Omental fat pad (tissue), 3 donors: ENCODE measurements at regions not wholly inside any gene's neighbourhood (a gene's known extent, or its start where the extent isn't known, plus 50 kb on each side); places are given as distances from the start of the nearest gene placed in this dataset.

Experiments
- ATAC-seq: fragments of 150-250 bp; one replicate; pipeline ENCODE4 v1.9.1; 2016; ENCODE audit warnings: mild to moderate bottlenecking, moderate library complexity; ENCODE audit not compliant: low FRiP score
- DNase-seq: peaks from one replicate; pipeline ENCODE4 v3.0.0-alpha.2; 2019; ENCODE audit warnings: low spot score
- TF ChIP-seq, protein P1 (sequence below), 3 donors: fragments of 450-650 bp; IDR thresholded peaks; one replicate each; pipeline ENCODE4 v1.5.1; 2016 to 2017; ENCODE audit warnings: antibody characterized with exemption in 3 of 3, mild to moderate bottlenecking in 3 of 3, moderate library complexity in 2 of 3

DNA sequence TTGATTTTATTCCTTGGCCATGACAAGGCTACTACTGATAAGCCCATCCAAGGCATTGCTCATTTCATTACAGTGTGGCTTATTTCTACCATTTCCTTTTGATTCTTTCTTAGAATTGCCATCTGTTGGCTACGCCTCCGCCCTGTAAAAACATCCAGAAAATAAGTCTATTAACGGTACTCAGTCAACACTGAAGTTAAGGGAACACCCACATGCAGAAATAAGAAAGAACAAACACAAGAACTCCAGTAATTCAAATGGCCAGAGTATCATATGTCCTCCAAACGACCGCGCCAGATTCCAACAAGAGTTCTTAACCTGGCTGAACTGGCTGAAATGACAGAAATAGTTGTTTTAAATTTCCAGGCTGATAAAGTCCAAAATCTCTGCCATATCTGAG is 90.3 kb downstream of the CXXC4 start:
- no peak for DNase-seq
- TF ChIP-seq, protein P1, sequence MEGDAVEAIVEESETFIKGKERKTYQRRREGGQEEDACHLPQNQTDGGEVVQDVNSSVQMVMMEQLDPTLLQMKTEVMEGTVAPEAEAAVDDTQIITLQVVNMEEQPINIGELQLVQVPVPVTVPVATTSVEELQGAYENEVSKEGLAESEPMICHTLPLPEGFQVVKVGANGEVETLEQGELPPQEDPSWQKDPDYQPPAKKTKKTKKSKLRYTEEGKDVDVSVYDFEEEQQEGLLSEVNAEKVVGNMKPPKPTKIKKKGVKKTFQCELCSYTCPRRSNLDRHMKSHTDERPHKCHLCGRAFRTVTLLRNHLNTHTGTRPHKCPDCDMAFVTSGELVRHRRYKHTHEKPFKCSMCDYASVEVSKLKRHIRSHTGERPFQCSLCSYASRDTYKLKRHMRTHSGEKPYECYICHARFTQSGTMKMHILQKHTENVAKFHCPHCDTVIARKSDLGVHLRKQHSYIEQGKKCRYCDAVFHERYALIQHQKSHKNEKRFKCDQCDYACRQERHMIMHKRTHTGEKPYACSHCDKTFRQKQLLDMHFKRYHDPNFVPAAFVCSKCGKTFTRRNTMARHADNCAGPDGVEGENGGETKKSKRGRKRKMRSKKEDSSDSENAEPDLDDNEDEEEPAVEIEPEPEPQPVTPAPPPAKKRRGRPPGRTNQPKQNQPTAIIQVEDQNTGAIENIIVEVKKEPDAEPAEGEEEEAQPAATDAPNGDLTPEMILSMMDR (IDR thresholded peaks at IDR 0.05), result no peak
- ATAC-seq, result no peak

DNA sequence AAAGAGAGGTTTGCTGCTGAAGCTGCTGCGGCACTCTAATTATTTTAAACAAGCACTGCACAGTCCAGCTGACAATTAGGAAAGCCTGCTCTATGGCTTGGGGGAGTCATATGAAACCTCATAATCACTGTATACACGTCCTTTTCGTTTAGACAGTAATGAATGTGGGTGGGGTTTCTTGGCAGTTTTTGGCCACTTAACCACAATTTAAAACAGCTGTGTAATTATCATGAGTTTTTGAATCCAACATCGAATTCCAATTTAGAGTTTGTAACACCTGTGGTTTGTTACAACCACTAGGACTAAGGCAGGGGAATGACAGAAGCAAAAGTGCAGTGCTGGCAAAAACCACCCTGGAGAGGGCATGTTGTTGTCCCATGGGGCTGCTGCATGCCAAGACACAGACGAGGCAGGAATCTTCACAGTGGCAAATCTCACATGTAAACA is 99.5 kb downstream of the CXXC4 start:
- TF ChIP-seq, protein P1 (IDR thresholded peaks at IDR 0.05), result no peak
- ATAC-seq (no peak), DNase-seq (no peak)

DNA sequence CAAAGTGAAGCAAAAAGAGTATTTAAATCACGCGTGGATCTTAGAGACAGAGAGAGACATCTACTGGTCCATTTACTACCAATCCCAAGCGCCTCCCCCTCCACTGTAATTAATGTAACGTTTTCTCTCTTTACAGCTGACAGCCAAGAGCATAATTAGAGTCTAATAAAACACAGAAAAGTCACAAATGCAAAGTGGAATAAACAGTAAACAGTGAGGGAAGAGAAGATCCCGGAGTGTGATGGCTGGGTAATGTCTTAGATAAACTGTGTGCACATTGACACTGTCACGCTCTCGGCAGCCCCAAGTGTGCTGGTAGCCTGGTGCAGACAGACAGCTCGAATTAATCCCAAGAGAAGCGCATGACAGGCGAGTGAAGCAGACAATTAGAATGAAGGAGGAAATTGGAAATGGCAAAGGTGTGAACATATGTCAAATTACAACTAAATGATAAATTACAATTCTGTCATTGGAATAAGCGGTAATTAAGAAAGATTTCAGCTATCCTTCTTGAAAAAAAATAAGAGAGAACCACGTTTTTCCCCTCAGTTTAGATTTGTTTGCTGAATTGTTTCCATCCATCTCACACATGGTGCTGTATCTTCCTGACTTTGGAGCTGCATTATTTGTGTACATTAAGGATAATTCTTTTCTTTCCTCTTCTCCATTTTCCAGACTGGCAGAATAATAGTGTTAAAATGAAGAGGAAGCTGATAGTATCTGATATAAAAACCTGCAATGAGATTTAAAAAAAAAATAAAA is 100.1 kb downstream of the CXXC4 start:
- ATAC-seq (no peak), DNase-seq (no peak)
- TF ChIP-seq, protein P1 (IDR thresholded peaks at IDR 0.05), result no peak

DNA sequence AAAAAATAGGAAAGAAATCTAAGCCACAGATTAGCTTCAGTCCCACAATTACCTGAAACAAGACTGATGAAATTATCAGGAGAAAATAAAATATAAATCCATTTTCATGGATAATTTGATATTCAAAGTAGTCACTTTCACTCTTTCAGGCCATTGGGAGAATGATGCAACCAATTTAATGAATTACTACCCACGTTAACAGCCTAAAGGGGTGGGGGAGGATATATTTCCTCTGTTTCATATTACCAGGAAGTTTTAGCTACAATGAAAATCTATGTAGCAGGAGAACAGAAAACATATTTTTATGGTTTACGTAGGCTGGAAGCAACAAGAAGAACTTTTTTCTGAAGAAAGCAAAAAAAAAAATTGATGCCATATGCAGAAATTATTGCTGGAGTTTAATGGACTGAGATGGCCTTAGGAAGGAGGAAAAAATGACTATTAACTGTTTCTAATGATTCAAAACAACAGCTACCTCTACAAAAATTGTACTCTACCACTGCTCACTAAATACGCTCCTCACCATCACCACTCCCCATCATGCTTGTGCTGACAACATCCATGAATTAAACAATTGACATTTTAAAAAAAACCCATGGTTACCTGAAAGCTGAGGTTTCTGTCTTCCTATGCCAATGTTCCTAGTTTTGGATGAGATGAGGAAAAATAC is 100.9 kb downstream of the CXXC4 start:
- DNase-seq, result no peak
- ATAC-seq, result no peak

DNA sequence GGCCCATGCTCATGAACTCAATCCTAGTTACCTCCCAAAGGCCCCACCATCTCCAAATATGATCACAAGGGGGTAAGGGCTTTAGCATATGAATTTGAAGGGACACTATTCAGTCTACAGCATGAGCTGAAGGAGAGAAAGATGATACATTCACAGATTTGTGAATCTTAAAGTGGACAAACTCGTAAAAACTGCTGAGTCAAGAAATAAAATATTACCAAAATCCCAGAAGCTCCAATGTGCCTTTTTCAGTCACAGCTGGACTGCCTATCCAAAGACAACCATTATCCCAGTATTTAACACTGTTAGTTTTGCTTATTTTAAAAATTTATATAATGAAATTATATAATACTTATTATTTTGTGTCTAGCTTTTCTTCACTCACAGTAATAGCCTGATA is 109.0 kb downstream of the CXXC4 start:
- TF ChIP-seq, protein P1 (IDR thresholded peaks at IDR 0.05), result no peak
- ATAC-seq (no peak), DNase-seq (no peak)

More for the DNA sequence above, 100.9 kb downstream of the CXXC4 start:
- TF ChIP-seq, protein P1 (IDR thresholded peaks at IDR 0.05), result no peak

DNA sequence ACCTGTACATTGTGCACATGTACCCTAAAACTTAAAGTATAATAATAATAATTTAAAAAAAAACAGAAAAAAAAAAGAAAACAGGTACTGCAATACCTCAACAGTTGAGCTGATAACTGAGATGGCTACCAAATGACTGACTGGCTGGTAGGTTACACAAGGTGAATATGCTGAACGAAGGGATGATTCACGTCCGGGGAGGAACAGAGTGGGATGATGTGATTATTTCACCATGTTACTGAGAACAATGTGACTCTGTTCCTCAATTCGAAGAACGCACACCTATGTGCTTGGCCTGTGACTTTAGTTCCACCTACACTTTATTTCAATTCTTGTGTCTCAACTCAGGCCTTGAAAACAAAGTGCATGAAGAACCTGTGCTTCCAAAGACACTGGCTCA is 111.7 kb downstream of the CXXC4 start:
- DNase-seq (no peak), ATAC-seq (no peak)
- TF ChIP-seq, protein P1 (IDR thresholded peaks at IDR 0.05), result no peak

DNA sequence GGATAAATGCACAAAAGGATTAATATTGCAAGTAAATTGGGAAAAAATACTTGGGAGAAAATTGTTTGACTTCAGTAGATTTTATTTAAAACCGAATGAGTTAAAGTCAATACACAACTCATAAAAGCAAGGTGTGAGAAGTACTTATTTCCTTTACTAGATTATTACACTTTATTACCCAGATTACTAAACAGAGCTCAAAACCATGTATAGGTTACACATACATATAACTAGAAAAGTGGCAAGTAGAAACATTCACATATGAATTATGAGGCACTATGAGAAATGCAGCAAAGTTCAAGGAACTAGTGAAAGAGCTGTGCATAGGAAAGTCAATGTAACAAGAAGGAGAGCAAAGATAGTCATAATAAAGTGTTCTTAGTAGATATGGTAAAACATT is 113.0 kb downstream of the CXXC4 start:
- TF ChIP-seq, protein P1 (IDR thresholded peaks at IDR 0.05), result no peak
- DNase-seq, result no peak

More for the DNA sequence above, 113.0 kb downstream of the CXXC4 start:
- no peak for ATAC-seq
